Liver (tissue), 8 donors: ENCODE measurements at regions not wholly inside any gene's neighbourhood (a gene's known extent, or its start where the extent isn't known, plus 50 kb on each side); places are given as distances from the start of the nearest gene placed in this dataset.

Experiments
- DNase-seq: peaks from one replicate; pipeline ENCODE4 v3.0.0-alpha.2; 2017; ENCODE audit warnings: low spot score
- H3K27ac ChIP-seq, 2 donors: one replicate each; pipeline ENCODE4 v1.7.0; 2013; ENCODE audit warnings: inconsistent platforms in 2 of 2, low read length in 2 of 2, control low read depth in 1 of 2, low read depth in 1 of 2, mild to moderate bottlenecking in 1 of 2
- H3K27me3 ChIP-seq, 4 donors: one replicate each; pipeline versions ENCODE4 v1.6.1 to v1.7.0; 2013; ENCODE audit warnings: low read length in 3 of 4, inconsistent platforms in 1 of 4, mild to moderate bottlenecking in 1 of 4, moderate library complexity in 1 of 4; ENCODE audit not compliant: control insufficient read depth in 4 of 4, insufficient read depth in 4 of 4
- H3K36me3 ChIP-seq, 4 donors: one replicate each; pipeline versions ENCODE4 v1.6.1 to v1.7.0; 2013; ENCODE audit warnings: low read length in 3 of 4, mild to moderate bottlenecking in 3 of 4, low read depth in 1 of 4, moderate library complexity in 1 of 4; ENCODE audit not compliant: control insufficient read depth in 4 of 4, insufficient read depth in 3 of 4
- H3K4me1 ChIP-seq, 4 donors: one replicate each; pipeline versions ENCODE4 v1.6.1 to v1.7.0; 2013; ENCODE audit warnings: low read length in 3 of 4, mild to moderate bottlenecking in 3 of 4, moderate library complexity in 1 of 4; ENCODE audit not compliant: control insufficient read depth in 4 of 4, insufficient read depth in 4 of 4
- H3K4me3 ChIP-seq, 3 donors: one replicate each; pipeline versions ENCODE4 v1.6.1 to v1.7.0; 2013; ENCODE audit warnings: low read length in 3 of 3, control low read depth in 1 of 3, low read depth in 1 of 3, mild to moderate bottlenecking in 1 of 3
- H3K9ac ChIP-seq, 2 donors: one replicate each; pipeline ENCODE4 v1.7.0; 2013; ENCODE audit warnings: low read length in 2 of 2, mild to moderate bottlenecking in 2 of 2, moderate library complexity in 2 of 2, control low read depth in 1 of 2, low read depth in 1 of 2
- H3K9me3 ChIP-seq, 4 donors: one replicate each; pipeline versions ENCODE4 v1.6.1 to v1.7.0; 2013; ENCODE audit warnings: low read length in 3 of 4; ENCODE audit not compliant: control insufficient read depth in 4 of 4
- ATF3 ChIP-seq: IDR thresholded peaks from 2 replicates; pipeline ENCODE4 v1.6.1; 2016; ENCODE audit warnings: antibody characterized with exemption
- CTCF ChIP-seq: fragments of 150-350 bp; IDR thresholded peaks from 2 replicates; pipeline ENCODE4 v1.5.1; 2017; ENCODE audit warnings: improper control_type of control experiment, low read depth, low read length; ENCODE audit not compliant: missing input control
- EGR1 ChIP-seq, 2 donors: IDR thresholded peaks; 2 replicates each; pipeline ENCODE4 v1.6.1; 2016 to 2018; ENCODE audit warnings: antibody characterized with exemption in 2 of 2, low read depth in 2 of 2
- FOXA1 ChIP-seq: IDR thresholded peaks from 2 replicates; pipeline ENCODE4 v1.6.1; 2016; ENCODE audit warnings: antibody characterized with exemption
- FOXA2 ChIP-seq: IDR thresholded peaks from 2 replicates; pipeline ENCODE4 v1.6.1; 2016; ENCODE audit warnings: antibody characterized with exemption
- GABPA ChIP-seq, 2 donors: IDR thresholded peaks in 1 of 2; conservative IDR thresholded peaks in 1 of 2; 2 replicates each; pipeline ENCODE4 v1.6.1; 2016; ENCODE audit warnings: antibody characterized with exemption in 2 of 2, mild to moderate bottlenecking in 1 of 2, moderate library complexity in 1 of 2
- HNF4A ChIP-seq, 2 donors: conservative IDR thresholded peaks; 2 replicates each; pipeline ENCODE4 v1.6.1; 2016; ENCODE audit warnings: antibody characterized with exemption in 2 of 2, mild to moderate bottlenecking in 2 of 2
- HNF4G ChIP-seq: IDR thresholded peaks from 2 replicates; pipeline ENCODE4 v1.6.1; 2016; ENCODE audit warnings: antibody characterized with exemption
- JUND ChIP-seq, 2 donors: IDR thresholded peaks; 2 replicates each; pipeline ENCODE4 v1.6.1; 2016; ENCODE audit warnings: antibody characterized with exemption in 2 of 2
- MAX ChIP-seq: IDR thresholded peaks from 2 replicates; pipeline ENCODE4 v1.6.1; 2016; ENCODE audit warnings: antibody characterized with exemption
- NR2F2 ChIP-seq: IDR thresholded peaks from 2 replicates; pipeline ENCODE4 v1.6.1; 2016; ENCODE audit warnings: antibody characterized with exemption
- RAD21 ChIP-seq, 2 donors: IDR thresholded peaks; 2 replicates each; pipeline ENCODE4 v1.6.1; 2016; ENCODE audit warnings: antibody characterized with exemption in 2 of 2, mild to moderate bottlenecking in 2 of 2
- REST ChIP-seq: IDR thresholded peaks from 2 replicates; pipeline ENCODE4 v1.6.1; 2016; ENCODE audit warnings: antibody characterized with exemption, mild to moderate bottlenecking
- RXRA ChIP-seq, 2 donors: IDR thresholded peaks; 2 replicates each; pipeline ENCODE4 v1.6.1; 2017 to 2018; ENCODE audit warnings: antibody characterized with exemption in 2 of 2, mild to moderate bottlenecking in 1 of 2
- SP1 ChIP-seq: IDR thresholded peaks from 2 replicates; pipeline ENCODE4 v1.6.1; 2018; ENCODE audit warnings: antibody characterized with exemption, mild to moderate bottlenecking
- TAF1 ChIP-seq: conservative IDR thresholded peaks from 2 replicates; pipeline ENCODE4 v1.6.1; 2016; ENCODE audit warnings: antibody characterized with exemption, mild to moderate bottlenecking
- YY1 ChIP-seq: IDR thresholded peaks from 2 replicates; pipeline ENCODE4 v1.6.1; 2016; ENCODE audit warnings: antibody characterized with exemption, mild to moderate bottlenecking
- ZBTB33 ChIP-seq: IDR thresholded peaks from 2 replicates; pipeline ENCODE4 v1.6.1; 2016; ENCODE audit warnings: antibody characterized with exemption
- WGBS: extraction: QIAGEN DNeasy Blood & Tissue Kit; methylation state at CpG from one replicate; pipeline ENCODE4 v1.1.7; 2013; 5-methylcytosine and 5-hydroxymethylcytosine counted together
- donor health status: healthy.
- donor health status: healthy.
- donor health status: healthy.
- donor health status: healthy.
- donor health status: healthy.

- TF ChIP-seq RAD21 (IDR thresholded peaks at IDR 0.05) = no peak
- no peak for TF ChIP-seq FOXA2
- no peak for TF ChIP-seq RXRA (IDR thresholded peaks at IDR 0.05)
- TF ChIP-seq ATF3 = no peak
- no peaks in the 10 kb centered on the region for H3K27me3 ChIP-seq
- no peak for DNase-seq
- WGBS = 81% methylated on average over 1 of the region's 1 CpG
- H3K4me3 ChIP-seq = no peak overlapping the region
- H3K9ac ChIP-seq = no peak overlapping the region
- H3K27ac ChIP-seq = no peak overlapping the region
- H3K9me3 ChIP-seq = no peaks in the 10 kb centered on the region
- H3K4me1 ChIP-seq = no peaks in the 10 kb centered on the region
- no peaks in the 10 kb centered on the region for H3K36me3 ChIP-seq
These were observed 424.0 kb downstream of the NR4A2 start for GRCh38 chr2:155908567-155908966.

- H3K4me1 ChIP-seq = no peaks in the 10 kb centered on the region
- H3K27me3 ChIP-seq = no peaks in the 10 kb centered on the region
- no peak overlapping the region for H3K4me3 ChIP-seq
- H3K9ac ChIP-seq = no peak overlapping the region
- 92% methylated on average over 3 of the region's 3 CpGs for WGBS
- no peak overlapping the region for H3K27ac ChIP-seq
- no peaks in the 10 kb centered on the region for H3K36me3 ChIP-seq
- TF ChIP-seq SP1 = no peak
- no peak for TF ChIP-seq NR2F2
- TF ChIP-seq ATF3 = no peak
- no peak for TF ChIP-seq EGR1 (IDR thresholded peaks at IDR 0.05; ENCODE audit: low read depth in 2 of 2)
- no peak for TF ChIP-seq HNF4A (conservative IDR thresholded peaks at IDR 0.05)
- no peak for TF ChIP-seq HNF4G
- DNase-seq = no peak
- no peaks in the 10 kb centered on the region for H3K9me3 ChIP-seq
These were observed 425.3 kb downstream of the NR4A2 start for GRCh38 chr2:155907211-155907610.

- Histone ChIP-seq H3K4me1 (no peaks in the 10 kb centered on the region), H3K9ac (no peak overlapping the region), H3K9me3 (no peaks in the 10 kb centered on the region), H3K27me3 (no peaks in the 10 kb centered on the region), H3K27ac (no peak overlapping the region), H3K36me3 (no peaks in the 10 kb centered on the region), H3K4me3 (no peak overlapping the region)
- DNase-seq = no peak
- WGBS = 35% methylated on average over 1 of the region's 1 CpG
- TF ChIP-seq ATF3 (no peak), REST (no peak), SP1 (no peak), HNF4G (no peak), JUND (IDR thresholded peaks at IDR 0.05) (no peak), RXRA (IDR thresholded peaks at IDR 0.05) (no peak), FOXA2 (no peak), EGR1 (IDR thresholded peaks at IDR 0.05; ENCODE audit: low read depth in 2 of 2) (no peak), FOXA1 (no peak), HNF4A (conservative IDR thresholded peaks at IDR 0.05) (no peak), TAF1 (no peak), MAX (no peak), ZBTB33 (no peak), GABPA (IDR thresholded peaks at IDR 0.05 in 1 of 2, conservative IDR thresholded peaks at IDR 0.05 in 1 of 2) (no peak), CTCF (no peak), YY1 (no peak)
These were observed 426.9 kb downstream of the NR4A2 start for GRCh38 chr2:155905657-155906056.
